ENCODE measurements at regions not wholly inside any gene's neighbourhood (a gene's known extent, or its start where the extent isn't known, plus 50 kb on each side); places are given as distances from the start of the nearest gene placed in this dataset.
"Not testable (repeated sequence)": the region's sequence is repeated elsewhere in the genome, so short reads cannot be mapped to it uniquely, and the experiment has no call there.

GRCh38 chr4:183044924-183045640, 54.0 kb upstream of the WWC2 start:
- not testable (repeated sequence) for H3K27ac ChIP-seq

GRCh38 chr4:183038436-183038835, 60.6 kb upstream of the WWC2 start:
- Histone ChIP-seq H3K27ac (no peak overlapping the region), H3K4me3 (ENCODE audit: low read depth, low read length) (no peak overlapping the region), H3K27me3 (replicated peaks) (no peaks in the 10 kb centered on the region), H3K36me3 (replicated peaks) (no peaks in the 10 kb centered on the region)
- DNase-seq, result no peak
- in situ Hi-C loops (cut with HindIII; ENCODE audit: low pct_ligation_motif_present, low sequenced_read_pairs), result no loop called here
- no peak for TF ChIP-seq CTCF (IDR thresholded peaks at IDR 0.05; ENCODE audit: low read depth, low read length, missing control alignments)

More at GRCh38 chr4:183044924-183045640, 54.0 kb upstream of the WWC2 start:
- in situ Hi-C loops (cut with HindIII; ENCODE audit: low pct_ligation_motif_present, low sequenced_read_pairs); H3K27me3 ChIP-seq (replicated peaks); H3K36me3 ChIP-seq (replicated peaks); H3K4me3 ChIP-seq (ENCODE audit: low read depth, low read length); DNase-seq: not testable (repeated sequence)

- no peak for DNase-seq
- in situ Hi-C loops (cut with HindIII; ENCODE audit: low pct_ligation_motif_present, low sequenced_read_pairs), result no loop called here
- H3K27me3 ChIP-seq (replicated peaks), result no peaks in the 10 kb centered on the region
- H3K4me3 ChIP-seq (ENCODE audit: low read depth, low read length), result no peak overlapping the region
- no peak overlapping the region for H3K27ac ChIP-seq
- H3K36me3 ChIP-seq (replicated peaks), result no peaks in the 10 kb centered on the region
- no peak for TF ChIP-seq CTCF (IDR thresholded peaks at IDR 0.05; ENCODE audit: low read depth, low read length, missing control alignments)
Observed at GRCh38 chr4:183035726-183036415, 63.2 kb upstream of the WWC2 start.

GRCh38 chr4:183035256-183035655, 63.8 kb upstream of the WWC2 start:
- DNase-seq, result no peak
- in situ Hi-C loops (cut with HindIII; ENCODE audit: low pct_ligation_motif_present, low sequenced_read_pairs), result no loop called here
- Histone ChIP-seq H3K4me3 (ENCODE audit: low read depth, low read length) (no peak overlapping the region), H3K27ac (no peak overlapping the region), H3K36me3 (replicated peaks) (no peaks in the 10 kb centered on the region), H3K27me3 (replicated peaks) (no peaks in the 10 kb centered on the region)
- TF ChIP-seq CTCF (IDR thresholded peaks at IDR 0.05; ENCODE audit: low read depth, low read length, missing control alignments), result no peak

GRCh38 chr4:183030823-183031222, 68.2 kb upstream of the WWC2 start:
- Histone ChIP-seq H3K4me3 (ENCODE audit: low read depth, low read length) (no peak overlapping the region), H3K27me3 (replicated peaks) (no peaks in the 10 kb centered on the region), H3K36me3 (replicated peaks) (no peaks in the 10 kb centered on the region), H3K27ac (no peak overlapping the region)
- TF ChIP-seq CTCF (IDR thresholded peaks at IDR 0.05; ENCODE audit: low read depth, low read length, missing control alignments), result no peak
- no peak for DNase-seq
- in situ Hi-C loops (cut with HindIII; ENCODE audit: low pct_ligation_motif_present, low sequenced_read_pairs), result no loop called here

GRCh38 chr4:183030309-183030708, 68.7 kb upstream of the WWC2 start:
- H3K4me3 ChIP-seq (ENCODE audit: low read depth, low read length), result no peak overlapping the region
- H3K36me3 ChIP-seq (replicated peaks), result no peaks in the 10 kb centered on the region
- no peaks in the 10 kb centered on the region for H3K27me3 ChIP-seq (replicated peaks)
- H3K27ac ChIP-seq, result no peak overlapping the region
- DNase-seq, result no peak
- TF ChIP-seq CTCF (IDR thresholded peaks at IDR 0.05; ENCODE audit: low read depth, low read length, missing control alignments), result no peak
- in situ Hi-C loops (cut with HindIII; ENCODE audit: low pct_ligation_motif_present, low sequenced_read_pairs), result no loop called here
